ENCODE measurements at regions not wholly inside any gene's neighbourhood (a gene's known extent, or its start where the extent isn't known, plus 50 kb on each side); places are given as distances from the start of the nearest gene placed in this dataset.

DNA sequence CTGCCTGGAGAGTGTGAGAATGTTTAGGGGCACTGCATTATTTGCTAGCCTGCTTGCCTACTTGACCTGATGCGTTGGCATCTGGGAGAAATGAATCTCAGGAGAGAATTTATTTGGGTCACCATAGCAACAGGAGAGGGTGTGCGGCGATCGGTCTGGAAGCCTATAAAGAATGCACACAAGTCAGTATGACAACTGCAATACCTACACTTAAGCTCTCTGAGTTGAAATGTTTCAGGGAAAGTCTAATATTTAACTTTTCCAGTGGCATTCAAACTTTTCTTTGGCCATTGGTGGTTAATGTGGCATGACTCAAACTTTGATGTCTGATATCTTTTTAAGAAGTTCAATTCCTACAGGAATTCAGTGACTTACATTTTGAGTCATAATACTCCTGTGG, 205.1 kb downstream of the NEDD1 start:
- Histone ChIP-seq H3K4me1 (ENCODE audit: control insufficient read depth, insufficient read depth, low read length) (no peaks in the 10 kb centered on the region), H3K9me3 (ENCODE audit: control insufficient read depth, insufficient read depth, low read depth, low read length) (no peaks in the 10 kb centered on the region), H3K4me3 (ENCODE audit: low read depth, low read length) (no peak overlapping the region), H3K36me3 (ENCODE audit: control insufficient read depth in 2 of 2, insufficient read depth in 1 of 2, low read length in 2 of 2) (no peaks in the 10 kb centered on the region), H3K27ac (ENCODE audit: extremely low read depth, low read depth, low read length) (no peak overlapping the region)
- ChIA-PET CTCF (no interaction called here), POLR2A (no interaction called here)
- TF ChIP-seq ZNF670 (tag by site-specific recombination; IDR thresholded peaks at IDR 0.05; ENCODE audit: low read depth) (no peak), BCL11A (tag by site-specific recombination; IDR thresholded peaks at IDR 0.05; ENCODE audit: low read depth) (no peak), ZBTB48 (tag by site-specific recombination; IDR thresholded peaks at IDR 0.05) (no peak), ZNF558 (tag by site-specific recombination; IDR thresholded peaks at IDR 0.05) (no peak), ZNF394 (tag by site-specific recombination; IDR thresholded peaks at IDR 0.05; ENCODE audit: borderline replicate concordance) (no peak), OVOL3 (tag by site-specific recombination; IDR thresholded peaks at IDR 0.05) (no peak), BCL11B (tag by site-specific recombination; IDR thresholded peaks at IDR 0.05; ENCODE audit: low read depth) (no peak), ZNF626 (tag by site-specific recombination; IDR thresholded peaks at IDR 0.05) (no peak), SP2 (tag by site-specific recombination; IDR thresholded peaks at IDR 0.05) (no peak), ZNF121 (tag by site-specific recombination; IDR thresholded peaks at IDR 0.05) (no peak), GLIS2 (tag by site-specific recombination; IDR thresholded peaks at IDR 0.05) (no peak)
- TF ChIP-seq, protein P1, sequence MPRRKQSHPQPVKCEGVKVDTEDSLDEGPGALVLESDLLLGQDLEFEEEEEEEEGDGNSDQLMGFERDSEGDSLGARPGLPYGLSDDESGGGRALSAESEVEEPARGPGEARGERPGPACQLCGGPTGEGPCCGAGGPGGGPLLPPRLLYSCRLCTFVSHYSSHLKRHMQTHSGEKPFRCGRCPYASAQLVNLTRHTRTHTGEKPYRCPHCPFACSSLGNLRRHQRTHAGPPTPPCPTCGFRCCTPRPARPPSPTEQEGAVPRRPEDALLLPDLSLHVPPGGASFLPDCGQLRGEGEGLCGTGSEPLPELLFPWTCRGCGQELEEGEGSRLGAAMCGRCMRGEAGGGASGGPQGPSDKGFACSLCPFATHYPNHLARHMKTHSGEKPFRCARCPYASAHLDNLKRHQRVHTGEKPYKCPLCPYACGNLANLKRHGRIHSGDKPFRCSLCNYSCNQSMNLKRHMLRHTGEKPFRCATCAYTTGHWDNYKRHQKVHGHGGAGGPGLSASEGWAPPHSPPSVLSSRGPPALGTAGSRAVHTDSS (tag by site-specific recombination; IDR thresholded peaks at IDR 0.05) = no peak
- TF ChIP-seq, protein P2, sequence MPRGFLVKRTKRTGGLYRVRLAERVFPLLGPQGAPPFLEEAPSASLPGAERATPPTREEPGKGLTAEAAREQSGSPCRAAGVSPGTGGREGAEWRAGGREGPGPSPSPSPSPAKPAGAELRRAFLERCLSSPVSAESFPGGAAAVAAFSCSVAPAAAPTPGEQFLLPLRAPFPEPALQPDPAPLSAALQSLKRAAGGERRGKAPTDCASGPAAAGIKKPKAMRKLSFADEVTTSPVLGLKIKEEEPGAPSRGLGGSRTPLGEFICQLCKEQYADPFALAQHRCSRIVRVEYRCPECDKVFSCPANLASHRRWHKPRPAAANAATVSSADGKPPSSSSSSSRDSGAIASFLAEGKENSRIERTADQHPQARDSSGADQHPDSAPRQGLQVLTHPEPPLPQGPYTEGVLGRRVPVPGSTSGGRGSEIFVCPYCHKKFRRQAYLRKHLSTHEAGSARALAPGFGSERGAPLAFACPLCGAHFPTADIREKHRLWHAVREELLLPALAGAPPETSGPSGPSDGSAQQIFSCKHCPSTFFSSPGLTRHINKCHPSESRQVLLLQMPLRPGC (tag by site-specific recombination; IDR thresholded peaks at IDR 0.05) = no peak
- TF ChIP-seq, protein P3, sequence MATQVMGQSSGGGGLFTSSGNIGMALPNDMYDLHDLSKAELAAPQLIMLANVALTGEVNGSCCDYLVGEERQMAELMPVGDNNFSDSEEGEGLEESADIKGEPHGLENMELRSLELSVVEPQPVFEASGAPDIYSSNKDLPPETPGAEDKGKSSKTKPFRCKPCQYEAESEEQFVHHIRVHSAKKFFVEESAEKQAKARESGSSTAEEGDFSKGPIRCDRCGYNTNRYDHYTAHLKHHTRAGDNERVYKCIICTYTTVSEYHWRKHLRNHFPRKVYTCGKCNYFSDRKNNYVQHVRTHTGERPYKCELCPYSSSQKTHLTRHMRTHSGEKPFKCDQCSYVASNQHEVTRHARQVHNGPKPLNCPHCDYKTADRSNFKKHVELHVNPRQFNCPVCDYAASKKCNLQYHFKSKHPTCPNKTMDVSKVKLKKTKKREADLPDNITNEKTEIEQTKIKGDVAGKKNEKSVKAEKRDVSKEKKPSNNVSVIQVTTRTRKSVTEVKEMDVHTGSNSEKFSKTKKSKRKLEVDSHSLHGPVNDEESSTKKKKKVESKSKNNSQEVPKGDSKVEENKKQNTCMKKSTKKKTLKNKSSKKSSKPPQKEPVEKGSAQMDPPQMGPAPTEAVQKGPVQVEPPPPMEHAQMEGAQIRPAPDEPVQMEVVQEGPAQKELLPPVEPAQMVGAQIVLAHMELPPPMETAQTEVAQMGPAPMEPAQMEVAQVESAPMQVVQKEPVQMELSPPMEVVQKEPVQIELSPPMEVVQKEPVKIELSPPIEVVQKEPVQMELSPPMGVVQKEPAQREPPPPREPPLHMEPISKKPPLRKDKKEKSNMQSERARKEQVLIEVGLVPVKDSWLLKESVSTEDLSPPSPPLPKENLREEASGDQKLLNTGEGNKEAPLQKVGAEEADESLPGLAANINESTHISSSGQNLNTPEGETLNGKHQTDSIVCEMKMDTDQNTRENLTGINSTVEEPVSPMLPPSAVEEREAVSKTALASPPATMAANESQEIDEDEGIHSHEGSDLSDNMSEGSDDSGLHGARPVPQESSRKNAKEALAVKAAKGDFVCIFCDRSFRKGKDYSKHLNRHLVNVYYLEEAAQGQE (tag by site-specific recombination; IDR thresholded peaks at IDR 0.05) = no peak

DNA sequence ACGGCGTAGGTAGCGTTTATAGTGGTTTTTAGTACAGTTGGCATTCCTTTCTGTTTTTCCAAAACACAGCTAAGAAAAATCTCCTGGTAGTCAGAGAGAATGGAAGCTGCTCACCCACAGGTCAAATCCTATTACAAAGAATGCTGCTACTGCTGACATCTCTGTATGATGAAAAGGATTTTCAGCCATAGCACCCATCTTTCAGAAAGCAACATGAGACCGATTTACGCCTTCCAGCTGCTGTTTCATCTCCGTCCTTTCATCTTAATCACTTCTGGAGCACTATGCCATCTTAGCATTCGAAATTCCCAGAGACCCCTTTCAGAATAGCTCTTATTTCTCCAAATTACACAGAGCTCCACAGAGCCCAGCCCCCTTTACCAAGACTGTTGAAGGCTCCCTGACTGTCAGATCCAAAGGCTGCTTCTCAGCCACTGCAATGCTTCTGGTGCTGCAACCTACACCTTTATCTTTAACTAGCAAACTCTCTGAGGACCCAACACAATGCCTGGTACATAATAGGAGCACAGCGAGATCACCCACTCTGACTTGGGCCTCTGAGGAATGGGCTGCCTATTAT, 211.8 kb downstream of the NEDD1 start:
- H3K36me3 ChIP-seq (ENCODE audit: control insufficient read depth in 2 of 2, insufficient read depth in 1 of 2, low read length in 2 of 2) = no peaks in the 10 kb centered on the region
- no peak overlapping the region for H3K4me3 ChIP-seq (ENCODE audit: low read depth, low read length)
- H3K9me3 ChIP-seq (ENCODE audit: control insufficient read depth, insufficient read depth, low read depth, low read length) = no peaks in the 10 kb centered on the region
- CTCF ChIA-PET = no interaction called here
- H3K4me1 ChIP-seq (ENCODE audit: control insufficient read depth, insufficient read depth, low read length) = no peaks in the 10 kb centered on the region
- TF ChIP-seq ZNF311 (tag by site-specific recombination; IDR thresholded peaks at IDR 0.05; ENCODE audit: borderline replicate concordance) (no peak), ZNF501 (tag by site-specific recombination; IDR thresholded peaks at IDR 0.05) (no peak), ZNF132 (tag by site-specific recombination; IDR thresholded peaks at IDR 0.05; ENCODE audit: borderline replicate concordance) (no peak), ZNF350 (tag by site-specific recombination; IDR thresholded peaks at IDR 0.05) (no peak), ZNF626 (tag by site-specific recombination; IDR thresholded peaks at IDR 0.05) (no peak), ZNF664 (tag by site-specific recombination; IDR thresholded peaks at IDR 0.05) (no peak)
- TF ChIP-seq, protein P4, sequence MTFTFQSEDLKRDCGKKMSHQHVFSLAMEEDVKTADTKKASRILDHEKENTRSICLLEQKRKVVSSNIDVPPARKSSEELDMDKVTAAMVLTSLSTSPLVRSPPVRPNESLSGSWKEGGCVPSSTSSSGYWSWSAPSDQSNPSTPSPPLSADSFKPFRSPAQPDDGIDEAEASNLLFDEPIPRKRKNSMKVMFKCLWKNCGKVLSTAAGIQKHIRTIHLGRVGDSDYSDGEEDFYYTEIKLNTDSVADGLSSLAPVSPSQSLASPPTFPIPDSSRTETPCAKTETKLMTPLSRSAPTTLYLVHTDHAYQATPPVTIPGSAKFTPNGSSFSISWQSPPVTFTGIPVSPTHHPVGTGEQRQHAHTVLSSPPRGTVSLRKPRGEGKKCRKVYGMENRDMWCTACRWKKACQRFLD (tag by site-specific recombination; IDR thresholded peaks at IDR 0.05) = no peak
- TF ChIP-seq, protein P5, sequence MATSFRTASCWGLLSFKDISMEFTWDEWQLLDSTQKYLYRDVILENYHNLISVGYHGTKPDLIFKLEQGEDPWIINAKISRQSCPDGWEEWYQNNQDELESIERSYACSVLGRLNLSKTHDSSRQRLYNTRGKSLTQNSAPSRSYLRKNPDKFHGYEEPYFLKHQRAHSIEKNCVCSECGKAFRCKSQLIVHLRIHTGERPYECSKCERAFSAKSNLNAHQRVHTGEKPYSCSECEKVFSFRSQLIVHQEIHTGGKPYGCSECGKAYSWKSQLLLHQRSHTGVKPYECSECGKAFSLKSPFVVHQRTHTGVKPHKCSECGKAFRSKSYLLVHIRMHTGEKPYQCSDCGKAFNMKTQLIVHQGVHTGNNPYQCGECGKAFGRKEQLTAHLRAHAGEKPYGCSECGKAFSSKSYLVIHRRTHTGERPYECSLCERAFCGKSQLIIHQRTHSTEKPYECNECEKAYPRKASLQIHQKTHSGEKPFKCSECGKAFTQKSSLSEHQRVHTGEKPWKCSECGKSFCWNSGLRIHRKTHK (tag by site-specific recombination; IDR thresholded peaks at IDR 0.05) = no peak
- POLR2A ChIA-PET = no interaction called here
- no peak overlapping the region for H3K27ac ChIP-seq (ENCODE audit: extremely low read depth, low read depth, low read length)
